GM12891 (cell line): ENCODE measurements at regions not wholly inside any gene's neighbourhood (a gene's known extent, or its start where the extent isn't known, plus 50 kb on each side); places are given as distances from the start of the nearest gene placed in this dataset.

Experiments
- PAX5 ChIP-seq: IDR thresholded peaks from 2 replicates; pipeline ENCODE4 v1.6.1; 2011; ENCODE audit warnings: low read length, moderate library complexity, mild to moderate bottlenecking; ENCODE audit not compliant: insufficient read depth, severe bottlenecking
- POLR2A ChIP-seq: IDR thresholded peaks from 2 replicates; pipeline ENCODE4 v1.6.1; 2011; ENCODE audit warnings: low read depth, low read length, control low read depth
- POLR2AphosphoS5 ChIP-seq: IDR thresholded peaks from 2 replicates; pipeline ENCODE4 v1.6.1; 2011; ENCODE audit warnings: low read depth, low read length, control low read depth
- TAF1 ChIP-seq: IDR thresholded peaks from 2 replicates; pipeline ENCODE4 v1.6.1; 2011; ENCODE audit warnings: low read depth, low read length, control low read depth

DNA sequence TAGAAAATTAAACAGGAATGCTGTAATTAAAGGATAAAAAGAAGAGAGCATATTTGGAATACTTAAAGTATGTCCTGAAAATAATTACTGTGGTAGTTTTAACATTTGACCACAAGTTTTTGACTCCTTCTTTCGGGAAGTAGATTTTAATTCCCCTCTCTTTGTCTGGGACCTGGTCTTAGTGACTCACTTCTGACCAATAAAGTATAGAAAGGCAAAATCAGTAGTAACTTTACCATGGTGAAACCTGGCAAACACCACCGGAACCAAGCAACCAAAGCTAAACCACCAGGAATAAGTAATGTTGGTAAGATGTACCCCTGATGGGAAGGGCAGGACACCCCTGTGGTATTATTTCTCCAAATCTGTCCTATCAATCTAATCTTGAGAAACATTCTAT lies 314.8 kb downstream of the PDHA2 start:
- TF ChIP-seq POLR2A (no peak), POLR2AphosphoS5 (no peak), TAF1 (no peak), PAX5 (no peak)
